ENCODE measurements at regions not wholly inside any gene's neighbourhood (a gene's known extent, or its start where the extent isn't known, plus 50 kb on each side); places are given as distances from the start of the nearest gene placed in this dataset.

GRCh38 chrX:13128104-13128503 is 83.7 kb upstream of the FAM9C start:
- Histone ChIP-seq H3K9ac (ENCODE audit: low read depth in 1 of 2, low read length in 2 of 2) (no peak overlapping the region), H3K27ac (ENCODE audit: low read depth in 1 of 2, low read length in 2 of 2) (no peak overlapping the region), H3K36me3 (ENCODE audit: control insufficient read depth in 4 of 4, insufficient read depth in 3 of 4, low read depth in 1 of 4, low read length in 3 of 4) (no peaks in the 10 kb centered on the region), H3K9me3 (ENCODE audit: control insufficient read depth in 4 of 4, low read length in 3 of 4) (no peaks in the 10 kb centered on the region), H3K27me3 (ENCODE audit: control insufficient read depth in 4 of 4, insufficient read depth in 4 of 4, low read length in 3 of 4) (no peaks in the 10 kb centered on the region), H3K4me3 (ENCODE audit: low read depth in 1 of 3, low read length in 3 of 3) (no peak overlapping the region), H3K4me1 (ENCODE audit: control insufficient read depth in 4 of 4, insufficient read depth in 4 of 4, low read length in 3 of 4) (peaks cover 4 to 38% (median 29%) of the 10 kb centered on the region in 4 donors)
- TF ChIP-seq ATF3 (IDR thresholded peaks at IDR 0.05) (peak; percentile 38), JUND (IDR thresholded peaks at IDR 0.05) (peak; percentile 78 to 79), NR2F2 (IDR thresholded peaks at IDR 0.05) (no peak), ZBTB33 (IDR thresholded peaks at IDR 0.05) (no peak), RAD21 (IDR thresholded peaks at IDR 0.05) (no peak), TAF1 (conservative IDR thresholded peaks at IDR 0.05) (no peak), YY1 (IDR thresholded peaks at IDR 0.05) (no peak), FOXA1 (IDR thresholded peaks at IDR 0.05) (no peak), GABPA (IDR thresholded peaks at IDR 0.05 in 1 of 2, conservative IDR thresholded peaks at IDR 0.05 in 1 of 2) (no peak)
- DNase-seq (ENCODE audit: low spot score) = no peak

GRCh38 chrX:13126775-13127174 is 82.4 kb upstream of the FAM9C start:
- no peak overlapping the region for H3K27ac ChIP-seq (ENCODE audit: low read depth in 1 of 2, low read length in 2 of 2)
- no peaks in the 10 kb centered on the region for H3K36me3 ChIP-seq (ENCODE audit: control insufficient read depth in 4 of 4, insufficient read depth in 3 of 4, low read depth in 1 of 4, low read length in 3 of 4)
- DNase-seq (ENCODE audit: low spot score) = no peak
- peaks cover 6 to 51% (median 42%) of the 10 kb centered on the region in 4 donors for H3K4me1 ChIP-seq (ENCODE audit: control insufficient read depth in 4 of 4, insufficient read depth in 4 of 4, low read length in 3 of 4)
- no peak overlapping the region for H3K4me3 ChIP-seq (ENCODE audit: low read depth in 1 of 3, low read length in 3 of 3)
- no peak for TF ChIP-seq YY1 (IDR thresholded peaks at IDR 0.05)
- no peak for TF ChIP-seq RXRA (IDR thresholded peaks at IDR 0.05)
- no peak for TF ChIP-seq HNF4A (conservative IDR thresholded peaks at IDR 0.05)
- H3K27me3 ChIP-seq (ENCODE audit: control insufficient read depth in 4 of 4, insufficient read depth in 4 of 4, low read length in 3 of 4) = no peaks in the 10 kb centered on the region
- 77% methylated on average over 3 of the region's 3 CpGs for WGBS
- no peak overlapping the region for H3K9ac ChIP-seq (ENCODE audit: low read depth in 1 of 2, low read length in 2 of 2)
- no peaks in the 10 kb centered on the region for H3K9me3 ChIP-seq (ENCODE audit: control insufficient read depth in 4 of 4, low read length in 3 of 4)

GRCh38 chrX:13125188-13125587 is 80.8 kb upstream of the FAM9C start:
- Histone ChIP-seq H3K4me3 (ENCODE audit: low read depth in 1 of 3, low read length in 3 of 3) (no peak overlapping the region), H3K27ac (ENCODE audit: low read depth in 1 of 2, low read length in 2 of 2) (peak overlapping the region; percentile 84 to 93), H3K9me3 (ENCODE audit: control insufficient read depth in 4 of 4, low read length in 3 of 4) (no peaks in the 10 kb centered on the region), H3K27me3 (ENCODE audit: control insufficient read depth in 4 of 4, insufficient read depth in 4 of 4, low read length in 3 of 4) (no peaks in the 10 kb centered on the region), H3K36me3 (ENCODE audit: control insufficient read depth in 4 of 4, insufficient read depth in 3 of 4, low read depth in 1 of 4, low read length in 3 of 4) (no peaks in the 10 kb centered on the region), H3K4me1 (ENCODE audit: control insufficient read depth in 4 of 4, insufficient read depth in 4 of 4, low read length in 3 of 4) (peaks cover 6 to 55% (median 54%) of the 10 kb centered on the region in 4 donors), H3K9ac (ENCODE audit: low read depth in 1 of 2, low read length in 2 of 2) (no peak overlapping the region)
- WGBS = 43% methylated on average over 2 of the region's 2 CpGs
- DNase-seq (ENCODE audit: low spot score) = no peak
- TF ChIP-seq RAD21 (IDR thresholded peaks at IDR 0.05) (peak in 1 of 2 donors; percentile 5), REST (IDR thresholded peaks at IDR 0.05) (no peak)

Data from liver (tissue), 7 donors.